ENCODE measurements at regions not wholly inside any gene's neighbourhood (a gene's known extent, or its start where the extent isn't known, plus 50 kb on each side); places are given as distances from the start of the nearest gene placed in this dataset.

GRCh38 chr6:62914530-62914929 is 296.7 kb upstream of the FKBP1C start:
- no peak for TF ChIP-seq CTCF (IDR thresholded peaks at IDR 0.05)
- TF ChIP-seq EZH2 (IDR thresholded peaks at IDR 0.05) = no peak

All from neural progenitor cell (in vitro differentiated cells).